HG02970 (cell line): ENCODE measurements at regions not wholly inside any gene's neighbourhood (a gene's known extent, or its start where the extent isn't known, plus 50 kb on each side); places are given as distances from the start of the nearest gene placed in this dataset.

ENCODE experiments used
- ATAC-seq: cut with Tn5 transposase; IDR thresholded peaks from one replicate; pipeline ENCODE4 v1.9.1; 2021; ENCODE audit warnings: mild to moderate bottlenecking, moderate library complexity, moderate number of reproducible peaks; ENCODE audit not compliant: unreplicated experiment, low FRiP score

GRCh38 chr4:184879271-184879670 lies 53.5 kb upstream of the ACSL1 start:
- no peak for ATAC-seq

DNA sequence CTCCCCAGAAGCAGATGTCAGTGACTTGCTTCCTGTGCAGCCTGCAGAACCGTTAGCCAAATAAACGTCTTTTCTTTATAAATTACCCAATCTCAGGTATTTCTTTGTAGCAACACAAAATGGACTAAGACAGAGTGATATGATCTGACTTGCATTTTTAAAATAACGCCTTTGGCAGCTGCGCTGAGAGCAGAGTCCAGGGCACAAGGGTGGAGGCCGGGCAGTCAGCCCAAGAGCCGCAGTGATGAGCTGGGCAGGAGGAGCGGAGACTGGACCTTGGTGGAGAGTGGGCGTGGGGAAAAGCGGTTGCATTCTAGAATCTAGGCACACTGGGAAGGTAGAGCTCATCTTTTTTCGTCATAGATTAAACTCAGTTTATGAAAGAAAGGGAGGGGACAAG lies 56.5 kb upstream of the ACSL1 start:
- no peak for ATAC-seq

GRCh38 chr4:184883024-184883423 lies 57.3 kb upstream of the ACSL1 start:
- no peak for ATAC-seq

DNA sequence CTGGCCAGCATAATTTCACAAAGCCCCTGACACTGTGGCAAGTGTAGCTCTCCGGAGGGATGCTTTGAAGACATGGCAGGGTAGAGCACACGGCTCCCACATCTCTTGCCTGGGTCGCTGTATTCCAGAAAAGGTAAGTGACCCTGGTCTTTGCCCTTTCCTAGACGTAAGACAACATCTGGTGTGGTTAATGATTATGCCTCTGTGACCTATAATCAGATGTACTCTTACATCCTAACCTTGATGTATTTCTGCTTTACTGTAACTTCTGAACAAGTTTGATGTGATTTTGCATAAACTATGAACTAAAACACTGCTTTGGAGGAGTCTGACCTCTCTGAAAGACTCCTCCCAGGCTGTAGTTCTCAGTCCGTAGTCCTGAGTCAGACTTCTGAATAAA lies 59.1 kb upstream of the ACSL1 start:
- ATAC-seq, result no peak

DNA sequence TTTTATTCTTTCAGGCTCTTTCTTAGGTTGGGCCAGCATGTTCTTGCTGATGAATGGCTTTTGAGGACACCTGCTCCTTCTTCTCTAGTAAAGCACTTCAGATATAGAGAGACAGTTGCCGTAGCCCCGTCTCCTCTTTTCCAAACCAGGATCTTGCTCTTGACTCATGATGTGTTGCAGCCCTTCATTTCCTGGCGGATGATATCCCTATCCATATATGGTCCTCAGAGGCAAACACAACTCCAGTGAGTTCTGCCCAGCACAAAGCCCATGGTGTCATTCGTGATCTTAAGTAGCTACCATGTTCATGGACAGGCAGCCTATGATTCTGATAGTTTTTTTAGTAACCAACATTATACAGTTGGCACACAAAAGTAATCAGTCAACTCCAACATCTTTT lies 59.8 kb upstream of the ACSL1 start:
- no peak for ATAC-seq

DNA sequence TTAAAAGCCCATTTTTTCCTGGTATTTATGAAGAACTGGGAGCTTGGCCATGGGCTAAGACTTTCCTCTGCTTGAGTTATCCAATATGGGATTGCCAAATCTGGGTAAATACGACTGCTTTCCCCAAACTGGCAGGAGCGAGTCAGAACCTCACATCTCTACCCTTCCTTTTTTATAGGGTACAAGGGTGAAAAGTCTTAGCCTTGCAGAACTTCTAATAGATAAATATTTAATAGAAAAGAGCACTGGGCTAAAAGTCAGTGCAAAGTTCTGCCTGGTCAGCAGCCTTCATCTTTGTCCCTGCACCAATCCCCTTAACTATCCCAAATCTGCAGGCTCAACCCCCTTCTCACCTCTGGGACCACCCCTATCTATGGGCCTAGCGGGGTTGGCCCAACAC lies 61.6 kb upstream of the ACSL1 start:
- ATAC-seq, result no peak

GRCh38 chr4:184887947-184888346 lies 62.2 kb upstream of the ACSL1 start:
- no peak for ATAC-seq

DNA sequence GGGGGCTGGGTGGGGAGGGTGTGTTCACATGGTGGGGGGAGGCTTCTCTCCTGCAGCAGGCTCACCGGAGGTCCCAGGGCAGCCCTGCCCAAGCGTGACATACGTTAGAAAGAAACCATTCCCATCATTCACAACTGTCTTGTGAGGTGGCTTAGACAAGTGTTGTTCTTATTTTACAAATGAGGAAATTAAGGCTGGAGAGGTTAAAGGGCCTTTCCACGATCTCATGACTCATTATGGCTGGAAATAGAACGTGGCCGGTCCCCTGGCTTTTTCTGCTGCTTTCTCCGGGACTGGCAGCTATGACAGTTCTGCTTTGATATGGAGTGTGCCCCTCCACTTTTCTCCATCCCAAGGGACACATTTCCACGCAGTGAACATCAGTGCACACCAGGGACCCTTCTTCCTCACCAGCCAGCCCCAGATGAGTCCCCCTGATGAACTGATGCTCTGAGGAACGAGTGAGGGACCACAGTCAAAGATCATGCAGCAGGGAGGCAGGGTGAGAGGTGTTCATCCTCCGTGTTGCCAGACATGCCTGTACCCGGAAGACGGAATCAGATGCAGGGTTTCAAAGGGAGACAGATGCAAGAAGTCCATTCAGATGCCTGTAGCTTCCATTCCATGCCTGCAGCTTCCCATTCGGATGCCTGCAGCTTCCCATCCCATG lies 64.0 kb upstream of the ACSL1 start:
- ATAC-seq, result no peak

DNA sequence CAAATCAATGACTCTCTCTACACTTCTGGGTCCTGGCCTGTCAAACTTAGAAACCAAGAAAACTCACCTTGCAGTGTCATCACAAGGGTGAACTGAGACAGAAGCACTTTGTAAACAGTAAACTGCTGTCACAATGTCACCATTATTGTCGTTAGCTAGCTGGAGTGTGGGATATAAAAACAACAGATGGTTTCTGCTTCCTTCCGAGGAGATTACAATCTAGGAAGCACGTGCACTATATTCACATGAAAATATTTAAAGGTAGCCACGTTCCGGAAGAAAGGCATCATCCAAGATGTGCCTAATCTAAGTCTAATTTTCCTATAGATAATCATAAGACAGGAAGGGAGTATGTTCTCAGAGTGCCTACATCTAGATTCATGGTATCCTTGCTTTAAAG lies 64.7 kb upstream of the ACSL1 start:
- no peak for ATAC-seq

DNA sequence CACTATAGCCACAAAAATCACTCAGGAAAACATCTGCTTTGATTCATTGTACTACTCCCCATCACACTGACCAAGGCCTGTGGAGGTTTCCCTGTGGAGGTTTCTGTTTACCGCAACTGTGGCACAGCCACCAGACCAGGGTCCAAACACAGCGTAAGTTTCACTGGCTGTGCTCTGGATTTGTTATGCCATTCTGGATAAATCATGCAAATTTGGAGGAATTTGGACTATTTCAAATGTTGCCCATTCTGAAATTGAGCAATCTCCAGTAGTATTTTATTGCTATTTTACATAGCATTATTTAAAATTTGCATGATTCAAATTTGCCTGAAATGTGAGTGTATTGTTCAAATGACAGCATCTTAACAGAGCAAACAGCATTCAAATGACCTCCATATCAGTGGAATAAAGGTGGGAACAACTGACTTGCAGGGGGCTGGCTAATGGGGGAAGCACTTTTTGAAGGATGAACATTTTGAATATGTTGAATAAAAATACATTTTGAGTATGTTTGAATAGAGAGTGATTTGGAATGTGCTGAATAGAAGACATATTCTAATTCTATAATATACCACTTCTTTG lies 66.1 kb upstream of the ACSL1 start:
- ATAC-seq, result no peak

DNA sequence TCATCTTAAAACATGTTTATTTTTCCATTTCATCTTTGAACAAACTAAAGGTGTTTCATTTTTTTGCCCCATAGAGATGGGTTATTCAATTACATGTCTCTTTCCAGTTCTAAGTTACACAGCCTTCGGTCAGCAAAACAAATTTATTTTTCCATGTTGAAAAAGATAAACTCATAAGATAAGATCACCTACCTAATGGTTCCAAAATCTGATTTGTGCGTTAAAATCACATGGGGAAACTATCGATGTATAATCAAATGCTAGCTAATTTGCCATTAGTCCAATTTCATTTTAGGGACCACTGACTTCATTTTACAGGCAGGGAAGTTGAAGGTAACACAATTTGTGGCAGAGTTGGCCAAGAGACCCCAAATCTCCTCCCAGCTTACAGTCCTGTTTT lies 67.2 kb upstream of the ACSL1 start:
- no peak for ATAC-seq

DNA sequence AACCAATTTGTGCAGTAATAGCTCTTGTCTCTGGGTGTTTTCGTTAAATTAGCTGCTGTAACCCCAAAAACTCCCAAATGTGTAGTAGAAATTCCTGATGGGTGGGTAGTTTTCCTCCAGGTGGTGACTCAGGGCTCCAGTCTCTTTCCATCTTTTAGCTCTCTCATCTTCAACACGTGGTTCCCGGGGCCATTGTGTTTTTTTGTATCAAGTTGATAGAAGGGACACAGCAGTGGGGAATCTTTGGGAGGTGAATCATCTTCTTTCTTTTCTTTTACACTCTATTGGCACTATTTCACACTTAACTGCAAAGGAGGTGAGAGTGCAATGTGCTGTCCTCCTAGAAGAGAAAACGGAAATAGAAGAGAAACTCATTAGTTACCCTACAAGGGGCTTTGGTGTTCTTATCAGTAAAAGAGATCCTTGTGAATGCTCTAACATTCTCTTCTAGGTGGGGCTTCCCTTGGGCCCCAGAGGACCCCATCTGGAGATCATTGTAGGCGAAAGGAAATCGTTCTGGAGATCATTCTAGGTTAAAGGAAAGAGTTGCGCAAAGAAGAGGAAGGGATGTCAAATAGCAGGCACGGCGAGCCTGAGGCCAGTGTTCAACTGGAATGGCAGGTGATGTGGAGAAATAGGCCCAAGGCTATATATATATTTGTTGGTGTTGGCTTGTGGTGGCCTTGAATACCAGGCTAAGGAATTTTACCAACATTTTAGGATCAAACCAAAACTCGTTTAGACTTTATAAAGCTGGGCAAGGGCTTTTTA lies 68.2 kb upstream of the ACSL1 start:
- no peak for ATAC-seq

GRCh38 chr4:184895012-184895695 lies 69.4 kb upstream of the ACSL1 start:
- no peak for ATAC-seq

GRCh38 chr4:184896868-184897715 lies 71.3 kb upstream of the ACSL1 start:
- ATAC-seq, result peak; percentile 60

DNA sequence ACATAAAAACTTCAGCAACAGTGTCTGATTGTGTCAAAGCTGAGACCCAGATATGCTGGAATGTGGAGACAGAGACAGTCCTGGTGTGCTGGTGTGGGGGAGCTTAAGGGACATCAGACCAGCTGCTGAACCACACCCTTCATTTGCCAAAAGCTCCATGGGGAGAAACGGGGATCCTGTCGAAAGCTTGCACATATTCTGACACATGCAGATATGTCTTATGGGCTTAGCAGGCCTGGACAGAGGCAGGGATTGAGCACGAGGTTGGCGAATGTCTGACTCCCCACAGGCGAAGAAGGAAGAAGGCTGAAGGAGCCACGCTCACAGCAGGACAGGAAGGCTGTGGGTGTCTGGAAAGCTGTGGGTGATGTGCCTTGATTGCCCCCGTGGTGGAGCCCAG lies 72.1 kb upstream of the ACSL1 start:
- ATAC-seq, result no peak

DNA sequence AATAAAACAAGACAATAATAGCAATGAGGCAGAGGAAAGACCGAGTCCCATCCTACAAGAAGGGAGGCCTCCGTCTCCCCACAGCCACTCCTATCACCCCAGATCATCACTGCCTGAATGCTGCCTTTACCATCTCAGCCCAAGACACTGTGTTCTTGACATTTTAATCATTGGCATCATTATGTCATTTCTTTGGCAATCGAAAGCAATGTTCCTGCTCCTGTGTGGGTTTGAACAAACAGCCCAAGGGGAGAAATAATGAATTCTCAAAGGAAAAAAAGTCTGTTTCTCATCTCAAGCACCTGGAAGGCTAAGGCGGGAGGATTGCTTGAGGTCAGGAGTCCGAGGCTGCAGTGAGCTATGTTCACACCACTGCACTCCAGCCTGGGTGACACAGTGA lies 73.0 kb upstream of the ACSL1 start:
- no peak for ATAC-seq

DNA sequence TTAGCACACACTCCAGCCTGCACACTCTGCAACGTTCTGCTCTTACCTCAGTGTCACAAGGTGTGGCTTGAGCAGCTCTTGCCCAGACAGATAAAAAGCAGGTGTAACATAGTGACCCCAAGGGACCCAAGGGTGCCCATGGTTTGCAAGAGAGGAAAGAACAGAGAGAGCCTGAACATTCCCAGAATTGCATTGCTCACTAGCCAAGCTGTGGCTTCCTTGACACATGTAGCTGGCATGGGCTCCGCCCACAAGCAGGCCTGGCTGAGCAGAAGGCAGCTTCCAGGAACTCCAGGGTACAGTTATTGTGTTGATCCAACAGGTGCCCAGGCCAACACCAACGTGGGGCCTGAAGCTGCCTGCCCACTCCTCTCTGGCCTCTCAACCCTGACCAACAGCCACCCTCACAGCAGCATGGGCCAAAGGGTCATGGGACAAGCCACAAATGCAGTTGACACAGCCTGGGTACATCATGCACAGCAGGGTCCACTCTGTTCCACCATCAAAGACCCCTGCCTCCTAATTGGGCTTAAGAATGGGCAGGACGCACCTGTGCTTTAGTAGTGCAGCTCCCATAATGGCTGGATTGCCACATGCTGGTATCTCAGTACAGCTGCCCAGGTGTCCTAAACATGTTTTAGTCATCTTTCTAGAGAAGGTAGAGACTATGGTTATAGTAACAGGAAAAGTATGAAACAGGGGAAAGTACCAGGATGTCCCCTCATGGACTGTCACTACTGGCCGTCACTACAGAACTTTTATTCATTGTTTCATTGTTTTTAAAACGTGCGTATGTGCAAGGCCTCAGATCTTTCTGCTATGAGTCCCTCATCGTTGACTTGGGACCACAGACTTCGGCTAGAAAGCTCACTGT lies 73.7 kb upstream of the ACSL1 start:
- ATAC-seq, result no peak

DNA sequence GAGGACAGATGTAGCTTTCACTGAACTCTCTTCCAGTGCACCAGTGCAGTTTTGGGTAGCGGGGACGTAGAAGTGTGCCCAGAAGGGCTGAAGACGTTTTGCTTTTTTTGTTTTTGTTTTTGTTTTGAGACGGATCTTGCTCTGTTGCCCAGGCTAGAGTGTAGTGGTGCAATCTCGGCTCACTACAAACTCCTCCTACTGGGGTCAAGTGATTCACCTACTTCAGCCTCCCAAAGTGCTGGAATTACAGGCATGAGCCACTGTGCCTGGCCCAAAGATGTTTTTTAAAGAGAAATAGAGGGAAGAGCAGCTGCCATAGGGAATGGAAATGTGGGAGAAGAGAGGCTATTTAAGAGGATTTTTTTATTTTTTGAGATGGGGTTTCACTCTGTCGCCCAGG lies 74.4 kb upstream of the ACSL1 start:
- no peak for ATAC-seq

DNA sequence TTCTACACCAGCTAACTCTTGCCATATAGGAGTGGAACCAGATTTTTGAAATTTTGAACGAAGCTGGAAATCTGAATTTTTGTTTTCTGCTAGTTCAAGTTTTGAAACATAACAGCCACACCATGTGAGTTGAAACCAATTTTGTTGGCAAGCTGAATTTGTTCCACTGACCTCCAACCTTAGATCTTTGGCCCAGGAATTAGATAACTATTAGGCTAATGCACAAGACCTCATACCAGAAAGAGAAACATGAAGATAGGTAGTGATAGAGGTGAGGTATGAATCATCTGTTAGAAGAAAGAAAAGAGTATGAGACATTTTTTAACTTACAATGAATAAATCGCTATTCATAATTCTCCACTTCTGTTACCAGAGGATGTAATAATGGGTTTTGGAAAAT lies 76.8 kb upstream of the ACSL1 start:
- ATAC-seq, result no peak
